Suprapubic skin (tissue), 4 donors: ENCODE measurements at regions not wholly inside any gene's neighbourhood (a gene's known extent, or its start where the extent isn't known, plus 50 kb on each side); places are given as distances from the start of the nearest gene placed in this dataset.

ENCODE experiments used
- DNase-seq, 2 donors: peaks; one replicate each; pipeline ENCODE4 v3.0.0-alpha.2; 2019; ENCODE audit warnings: low spot score in 2 of 2
- H3K27ac ChIP-seq: fragments of 200-600 bp; sonication (generic); one replicate; pipeline ENCODE4 v1.5.1; 2019
- H3K27me3 ChIP-seq: fragments of 200-600 bp; sonication (generic); one replicate; pipeline ENCODE4 v1.5.1; 2019
- H3K36me3 ChIP-seq: fragments of 200-600 bp; sonication (generic); one replicate; pipeline ENCODE4 v1.5.1; 2019
- H3K4me1 ChIP-seq: fragments of 200-600 bp; sonication (generic); one replicate; pipeline ENCODE4 v1.5.1; 2019
- H3K4me3 ChIP-seq: fragments of 200-600 bp; sonication (generic); one replicate; pipeline ENCODE4 v1.5.1; 2019; ENCODE audit warnings: mild to moderate bottlenecking
- H3K9me3 ChIP-seq: fragments of 200-600 bp; sonication (generic); one replicate; pipeline ENCODE4 v1.5.1; 2019
- EP300 ChIP-seq: sonication (generic); formaldehyde crosslinking; IDR thresholded peaks from one replicate; pipeline ENCODE4 v1.6.1; 2017; ENCODE audit warnings: antibody characterized with exemption
- POLR2A ChIP-seq, 2 donors: fragments of 450-650 bp; IDR thresholded peaks; one replicate each; pipeline ENCODE4 v1.6.1; 2017; ENCODE audit warnings: antibody characterized with exemption in 2 of 2, mild to moderate bottlenecking in 2 of 2, moderate library complexity in 2 of 2
- POLR2AphosphoS5 ChIP-seq, 3 donors: sonication (generic); formaldehyde crosslinking; IDR thresholded peaks; one replicate each; pipeline ENCODE4 v1.6.1; 2017; ENCODE audit warnings: antibody characterized with exemption in 3 of 3
- WGBS: methylation state at CpG from one replicate; pipeline ENCODE4 v1.1.5; 2018; 5-methylcytosine and 5-hydroxymethylcytosine counted together
- TF ChIP-seq, protein P1 (sequence below), 2 donors: fragments of 200-600 bp in 1 of 2; fragments of 450-650 bp in 1 of 2; sonication (generic) in 1 of 2; IDR thresholded peaks; one replicate each; pipeline ENCODE4 v1.5.1; 2016 to 2019; ENCODE audit warnings: antibody characterized with exemption in 2 of 2, mild to moderate bottlenecking in 1 of 2, moderate library complexity in 1 of 2

DNA sequence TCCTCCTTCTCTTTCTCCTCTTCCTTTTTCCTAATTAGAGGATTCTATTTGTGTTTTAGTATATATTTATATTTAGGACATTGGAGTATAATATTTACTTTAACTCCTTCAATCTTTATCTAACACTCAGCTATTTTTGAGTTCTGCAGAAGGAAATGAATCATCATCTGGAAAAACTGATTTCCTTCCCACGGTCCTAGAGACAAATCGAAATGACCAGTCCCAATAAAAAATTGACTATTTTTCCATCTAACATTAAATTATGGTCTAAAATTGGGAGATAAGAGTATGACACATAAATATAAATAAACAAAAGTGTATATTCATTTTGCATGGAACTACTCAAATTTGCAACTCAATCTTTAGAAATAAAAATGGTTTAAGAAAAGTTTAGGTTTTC lies 167.4 kb downstream of the TMTC3 start:
- Histone ChIP-seq H3K4me3 (no peak overlapping the region), H3K9me3 (no peaks in the 10 kb centered on the region), H3K4me1 (peaks cover 9% of the 10 kb centered on the region), H3K27ac (no peak overlapping the region), H3K36me3 (no peaks in the 10 kb centered on the region), H3K27me3 (no peaks in the 10 kb centered on the region)
- DNase-seq = no peak
- TF ChIP-seq, protein P1, sequence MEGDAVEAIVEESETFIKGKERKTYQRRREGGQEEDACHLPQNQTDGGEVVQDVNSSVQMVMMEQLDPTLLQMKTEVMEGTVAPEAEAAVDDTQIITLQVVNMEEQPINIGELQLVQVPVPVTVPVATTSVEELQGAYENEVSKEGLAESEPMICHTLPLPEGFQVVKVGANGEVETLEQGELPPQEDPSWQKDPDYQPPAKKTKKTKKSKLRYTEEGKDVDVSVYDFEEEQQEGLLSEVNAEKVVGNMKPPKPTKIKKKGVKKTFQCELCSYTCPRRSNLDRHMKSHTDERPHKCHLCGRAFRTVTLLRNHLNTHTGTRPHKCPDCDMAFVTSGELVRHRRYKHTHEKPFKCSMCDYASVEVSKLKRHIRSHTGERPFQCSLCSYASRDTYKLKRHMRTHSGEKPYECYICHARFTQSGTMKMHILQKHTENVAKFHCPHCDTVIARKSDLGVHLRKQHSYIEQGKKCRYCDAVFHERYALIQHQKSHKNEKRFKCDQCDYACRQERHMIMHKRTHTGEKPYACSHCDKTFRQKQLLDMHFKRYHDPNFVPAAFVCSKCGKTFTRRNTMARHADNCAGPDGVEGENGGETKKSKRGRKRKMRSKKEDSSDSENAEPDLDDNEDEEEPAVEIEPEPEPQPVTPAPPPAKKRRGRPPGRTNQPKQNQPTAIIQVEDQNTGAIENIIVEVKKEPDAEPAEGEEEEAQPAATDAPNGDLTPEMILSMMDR (IDR thresholded peaks at IDR 0.05) = no peak
- TF ChIP-seq POLR2AphosphoS5 (IDR thresholded peaks at IDR 0.05) = no peak
- no peak for TF ChIP-seq POLR2A (IDR thresholded peaks at IDR 0.05)
- no peak for TF ChIP-seq EP300
- WGBS = 42% methylated on average over 2 of the region's 2 CpGs

DNA sequence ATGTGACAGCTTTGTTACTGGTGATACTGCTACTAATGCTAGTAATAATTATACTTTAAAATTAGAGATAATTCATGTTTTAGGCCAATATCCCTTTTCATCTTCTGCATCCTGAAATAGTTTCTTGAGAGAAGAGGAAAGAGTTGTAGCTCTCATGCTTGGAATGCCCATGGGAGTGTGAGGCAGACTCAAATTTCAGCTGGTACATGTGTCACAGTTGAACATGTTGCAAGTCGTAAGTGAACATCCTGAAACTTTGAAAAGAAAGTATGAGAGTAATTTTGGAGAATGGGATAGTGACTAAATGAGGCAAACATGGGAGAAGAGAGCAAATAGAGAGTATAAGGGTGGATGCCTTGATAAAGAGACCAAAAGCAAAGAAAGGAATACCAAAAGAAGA lies 168.0 kb downstream of the TMTC3 start:
- Histone ChIP-seq H3K4me1 (peaks cover 9% of the 10 kb centered on the region), H3K4me3 (no peak overlapping the region), H3K36me3 (no peaks in the 10 kb centered on the region), H3K9me3 (no peaks in the 10 kb centered on the region), H3K27me3 (no peaks in the 10 kb centered on the region), H3K27ac (no peak overlapping the region)
- DNase-seq = no peak
- WGBS = 51% methylated on average over 1 of the region's 1 CpG
- TF ChIP-seq POLR2AphosphoS5 (IDR thresholded peaks at IDR 0.05) = no peak
- no peak for TF ChIP-seq EP300
- TF ChIP-seq, protein P1 (IDR thresholded peaks at IDR 0.05) = no peak
- TF ChIP-seq POLR2A (IDR thresholded peaks at IDR 0.05) = no peak

DNA sequence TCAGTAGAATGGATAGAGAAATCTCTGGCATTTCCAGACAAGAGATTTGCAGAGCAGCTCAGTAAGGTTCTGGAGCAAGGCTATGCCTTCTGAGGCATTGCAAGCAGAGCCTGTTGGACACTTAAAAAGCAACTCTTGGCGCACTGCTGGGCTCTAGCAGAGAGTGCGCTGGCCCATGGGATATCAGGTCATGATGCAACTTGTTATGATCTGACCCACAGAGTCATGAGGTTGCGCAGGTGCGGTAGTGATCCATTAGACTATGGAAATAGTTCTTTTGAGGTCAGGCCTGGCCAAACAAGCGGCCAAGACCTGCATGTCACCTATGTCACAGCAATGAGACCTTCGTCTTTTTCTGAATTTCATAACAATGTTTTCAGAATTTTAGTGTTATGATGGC lies 168.6 kb downstream of the TMTC3 start:
- H3K9me3 ChIP-seq = no peaks in the 10 kb centered on the region
- H3K27ac ChIP-seq = peak overlapping the region; percentile 10
- peaks cover 6% of the 10 kb centered on the region for H3K4me1 ChIP-seq
- no peak for DNase-seq
- H3K4me3 ChIP-seq = no peak overlapping the region
- no peaks in the 10 kb centered on the region for H3K36me3 ChIP-seq
- TF ChIP-seq EP300 = no peak
- TF ChIP-seq POLR2AphosphoS5 (IDR thresholded peaks at IDR 0.05) = no peak
- TF ChIP-seq, protein P1 (IDR thresholded peaks at IDR 0.05) = no peak
- no peak for TF ChIP-seq POLR2A (IDR thresholded peaks at IDR 0.05)
- 93% methylated on average over 6 of the region's 6 CpGs for WGBS
- H3K27me3 ChIP-seq = no peaks in the 10 kb centered on the region

DNA sequence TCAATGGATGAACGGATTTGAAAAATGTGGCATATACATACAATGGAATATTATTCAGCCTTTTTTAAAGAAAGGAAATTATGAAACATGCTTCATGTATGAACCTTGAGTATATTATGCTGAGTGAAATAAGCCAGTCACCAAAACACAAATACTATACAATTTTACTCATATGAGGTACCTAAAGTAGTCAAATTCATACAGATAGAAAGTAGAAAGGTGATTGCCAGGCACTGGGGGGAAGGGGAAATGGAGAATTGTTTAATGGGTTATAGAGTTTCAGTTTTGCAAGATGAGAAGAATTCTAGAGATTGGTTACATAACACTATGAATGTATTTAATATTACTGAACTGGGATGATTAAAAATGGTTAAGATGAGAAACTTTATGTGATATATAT lies 171.4 kb downstream of the TMTC3 start:
- Histone ChIP-seq H3K4me3 (no peak overlapping the region), H3K36me3 (no peaks in the 10 kb centered on the region), H3K9me3 (no peaks in the 10 kb centered on the region), H3K27me3 (no peaks in the 10 kb centered on the region), H3K27ac (no peak overlapping the region), H3K4me1 (no peaks in the 10 kb centered on the region)
- WGBS = 72% methylated on average over 1 of the region's 1 CpG
- no peak for TF ChIP-seq POLR2A (IDR thresholded peaks at IDR 0.05)
- no peak for TF ChIP-seq EP300
- TF ChIP-seq POLR2AphosphoS5 (IDR thresholded peaks at IDR 0.05) = no peak
- TF ChIP-seq, protein P1 (IDR thresholded peaks at IDR 0.05) = no peak
- no peak for DNase-seq

DNA sequence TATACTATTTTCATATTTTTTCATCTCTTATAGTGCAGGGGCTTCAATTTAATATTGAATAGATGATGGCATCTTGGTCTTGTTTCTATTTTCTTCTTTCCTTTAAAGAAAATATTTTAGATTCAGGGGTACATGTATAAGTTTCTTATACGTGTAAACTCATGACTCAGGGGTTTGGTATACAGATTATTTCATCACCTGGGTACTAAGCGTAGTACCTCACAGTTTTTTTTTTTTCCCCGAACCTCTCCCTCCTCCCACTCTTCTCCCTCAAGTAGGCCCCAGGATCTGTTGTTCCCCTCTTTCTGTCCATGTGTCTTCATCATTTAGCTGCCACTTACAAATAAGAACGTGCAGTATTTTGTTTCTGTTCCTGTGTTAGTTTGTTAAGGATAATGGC lies 172.6 kb downstream of the TMTC3 start:
- Histone ChIP-seq H3K36me3 (no peaks in the 10 kb centered on the region), H3K27ac (no peak overlapping the region), H3K27me3 (no peaks in the 10 kb centered on the region), H3K9me3 (no peaks in the 10 kb centered on the region), H3K4me3 (no peak overlapping the region), H3K4me1 (no peaks in the 10 kb centered on the region)
- TF ChIP-seq POLR2A (IDR thresholded peaks at IDR 0.05) (no peak), POLR2AphosphoS5 (IDR thresholded peaks at IDR 0.05) (no peak), EP300 (no peak)
- TF ChIP-seq, protein P1 (IDR thresholded peaks at IDR 0.05) = no peak
- DNase-seq = no peak
- WGBS = 96% methylated on average over 4 of the region's 4 CpGs
